ENCODE measurements at regions not wholly inside any gene's neighbourhood (a gene's known extent, or its start where the extent isn't known, plus 50 kb on each side); places are given as distances from the start of the nearest gene placed in this dataset.

DNA sequence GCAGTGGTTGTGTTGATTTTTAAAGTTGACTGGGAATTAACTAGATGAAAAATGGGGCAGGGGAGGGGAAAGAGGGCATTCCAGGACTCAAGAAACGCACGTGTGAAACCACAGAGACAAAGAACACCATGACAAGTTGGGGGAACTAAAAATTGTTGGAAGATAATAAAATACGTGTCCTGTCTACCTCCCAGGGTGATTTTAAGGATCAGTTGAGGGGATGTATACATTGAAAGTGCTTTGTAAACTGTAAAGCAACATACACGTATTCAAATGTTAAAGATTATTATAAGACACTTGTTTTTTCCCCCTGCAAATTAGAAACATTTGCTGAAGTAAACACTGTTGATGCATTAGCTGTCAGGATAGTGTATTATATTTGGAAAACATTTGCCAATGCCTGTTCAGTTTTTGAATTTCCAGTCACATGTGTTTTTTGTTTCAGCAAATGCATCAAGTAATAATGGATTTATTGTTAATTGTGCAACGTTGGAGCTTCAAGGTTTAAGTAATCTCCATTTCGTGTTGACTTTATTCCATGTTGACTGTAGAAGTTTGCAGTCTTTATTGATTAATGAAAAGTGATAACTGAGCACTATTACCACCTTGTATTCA, 412.7 kb downstream of the ACTL7B start (continued):
- TF ChIP-seq PRMT3 (CRISPR knock-in tag; IDR thresholded peaks at IDR 0.05; ENCODE audit: borderline replicate concordance, low read depth) = no peak
- TF ChIP-seq KLF16 (CRISPR knock-in tag; IDR thresholded peaks at IDR 0.05) = no peak
- no peak for TF ChIP-seq KMT2B (CRISPR knock-in tag; IDR thresholded peaks at IDR 0.05)
- no peak for TF ChIP-seq ZNF879 (CRISPR knock-in tag; IDR thresholded peaks at IDR 0.05)
- no peak for TF ChIP-seq ZNF720 (CRISPR knock-in tag; IDR thresholded peaks at IDR 0.05)
- TF ChIP-seq ZNF10 (CRISPR knock-in tag; IDR thresholded peaks at IDR 0.05; ENCODE audit: borderline replicate concordance, low read depth) = no peak
- TF ChIP-seq MYNN (CRISPR knock-in tag; IDR thresholded peaks at IDR 0.05; ENCODE audit: low read depth) = no peak
- no peak for TF ChIP-seq CENPX (CRISPR knock-in tag; IDR thresholded peaks at IDR 0.05)
- TF ChIP-seq ZMYM4 (CRISPR knock-in tag; IDR thresholded peaks at IDR 0.05) = no peak; the same call in 1 of the 2 replicates
- TF ChIP-seq ZNF616 (CRISPR knock-in tag; IDR thresholded peaks at IDR 0.05; ENCODE audit: low read depth) = no peak
- TF ChIP-seq ZNF292 (CRISPR knock-in tag; IDR thresholded peaks at IDR 0.05; ENCODE audit: borderline replicate concordance, low read depth) = no peak
- TF ChIP-seq ZNF235 (CRISPR knock-in tag; IDR thresholded peaks at IDR 0.05; ENCODE audit: borderline replicate concordance) = no peak
- TF ChIP-seq ARID3A (IDR thresholded peaks at IDR 0.05; ENCODE audit: low read depth, low read length) = peak; percentile 80; the same call in 1 of the 2 replicates
- no peak for TF ChIP-seq XBP1 (CRISPR knock-in tag; IDR thresholded peaks at IDR 0.05)
- TF ChIP-seq U2AF2 (IDR thresholded peaks at IDR 0.05; ENCODE audit: low read depth, low read length) = no peak
- TF ChIP-seq MBD4 (IDR thresholded peaks at IDR 0.05; ENCODE audit: borderline replicate concordance, low read length) = no peak
- no peak for TF ChIP-seq WIZ (CRISPR knock-in tag; IDR thresholded peaks at IDR 0.05)
- TF ChIP-seq, protein P1, sequence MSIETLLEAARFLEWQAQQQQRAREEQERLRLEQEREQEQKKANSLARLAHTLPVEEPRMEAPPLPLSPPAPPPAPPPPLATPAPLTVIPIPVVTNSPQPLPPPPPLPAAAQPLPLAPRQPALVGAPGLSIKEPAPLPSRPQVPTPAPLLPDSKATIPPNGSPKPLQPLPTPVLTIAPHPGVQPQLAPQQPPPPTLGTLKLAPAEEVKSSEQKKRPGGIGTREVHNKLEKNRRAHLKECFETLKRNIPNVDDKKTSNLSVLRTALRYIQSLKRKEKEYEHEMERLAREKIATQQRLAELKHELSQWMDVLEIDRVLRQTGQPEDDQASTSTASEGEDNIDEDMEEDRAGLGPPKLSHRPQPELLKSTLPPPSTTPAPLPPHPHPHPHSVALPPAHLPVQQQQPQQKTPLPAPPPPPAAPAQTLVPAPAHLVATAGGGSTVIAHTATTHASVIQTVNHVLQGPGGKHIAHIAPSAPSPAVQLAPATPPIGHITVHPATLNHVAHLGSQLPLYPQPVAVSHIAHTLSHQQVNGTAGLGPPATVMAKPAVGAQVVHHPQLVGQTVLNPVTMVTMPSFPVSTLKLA (IDR thresholded peaks at IDR 0.05) = no peak
- TF ChIP-seq CAMTA2 (CRISPR knock-in tag; IDR thresholded peaks at IDR 0.05; ENCODE audit: borderline replicate concordance) = no peak
- no peak for TF ChIP-seq ZNF20 (CRISPR knock-in tag; IDR thresholded peaks at IDR 0.05)
- TF ChIP-seq ZNF275 (CRISPR knock-in tag; IDR thresholded peaks at IDR 0.05; ENCODE audit: borderline replicate concordance) = no peak
- no peak for TF ChIP-seq HNRNPUL1 (IDR thresholded peaks at IDR 0.05; ENCODE audit: low read depth, low read length)
- no peak for TF ChIP-seq GZF1 (CRISPR knock-in tag; IDR thresholded peaks at IDR 0.05)
- TF ChIP-seq ZNF724P (CRISPR knock-in tag; IDR thresholded peaks at IDR 0.05; ENCODE audit: borderline replicate concordance) = no peak
- TF ChIP-seq ZNF678 (CRISPR knock-in tag; IDR thresholded peaks at IDR 0.05) = no peak
- peak; percentile 85 for TF ChIP-seq CREM (IDR thresholded peaks at IDR 0.05)
- no peak for TF ChIP-seq CREM (CRISPR knock-in tag; IDR thresholded peaks at IDR 0.05)

All from HepG2 (cell line).